HEK293 (cell line): ENCODE measurements at regions not wholly inside any gene's neighbourhood (a gene's known extent, or its start where the extent isn't known, plus 50 kb on each side); places are given as distances from the start of the nearest gene placed in this dataset.

Experiments
- CTCF ChIA-PET: fragments of 350-600 bp; formaldehyde crosslinking; extraction: SDS; loops from one replicate; lab custom pipeline; 2021; ENCODE audit warnings: antibody characterized with exemption; lab: Yijun Ruan, JAX
- POLR2A ChIA-PET: fragments of 300-600 bp; formaldehyde crosslinking; extraction: SDS; loops from one replicate; lab custom pipeline; 2020; ENCODE audit warnings: antibody characterized with exemption, inconsistent platforms; lab: Yijun Ruan, JAX
- H3K27ac ChIP-seq: fragments of 200-500 bp; sonication (Bioruptor generic); 2 replicates; pipeline ENCODE4 v1.5.1; 2014; ENCODE audit warnings: low read depth, low read length, control low read depth, inconsistent platforms; ENCODE audit errors: extremely low read depth
- H3K36me3 ChIP-seq, 2 experiments: fragments of 200-500 bp in 1 of 2; sonication (Bioruptor generic) in 1 of 2; 1 replicate in 1 of 2; 2 replicates in 1 of 2; pipeline ENCODE4 v1.5.1; 2014 to 2017; ENCODE audit warnings: inconsistent platforms in 2 of 2, low read length in 2 of 2; ENCODE audit not compliant: control insufficient read depth in 2 of 2, insufficient read depth in 1 of 2
- H3K4me1 ChIP-seq: fragments of 200-500 bp; sonication (Bioruptor generic); 2 replicates; pipeline ENCODE4 v1.5.1; 2014; ENCODE audit warnings: mild to moderate bottlenecking, low read length, inconsistent platforms; ENCODE audit not compliant: control insufficient read depth, insufficient read depth
- H3K4me3 ChIP-seq: 2 replicates; pipeline ENCODE4 v1.5.1; 2011; ENCODE audit warnings: low read depth, mild to moderate bottlenecking, control low read depth, low read length, moderate library complexity
- H3K9me3 ChIP-seq: fragments of 200-500 bp; sonication (Bioruptor generic); 2 replicates; pipeline ENCODE4 v1.5.1; 2014; ENCODE audit warnings: low read depth, low read length, inconsistent platforms; ENCODE audit not compliant: control insufficient read depth, insufficient read depth
- GLIS2 ChIP-seq: fragments of 450-650 bp; formaldehyde crosslinking; IDR thresholded peaks from 2 replicates; pipeline ENCODE4 v1.5.1; 2016; ENCODE audit warnings: missing biosample characterization, missing genetic modification characterization
- KLF7 ChIP-seq: fragments of 450-650 bp; formaldehyde crosslinking; IDR thresholded peaks from 2 replicates; pipeline ENCODE4 v1.5.1; 2016; ENCODE audit warnings: missing biosample characterization, missing genetic modification characterization, borderline replicate concordance
- MEIS1 ChIP-seq: sonication (generic); formaldehyde crosslinking; IDR thresholded peaks from 2 replicates; pipeline ENCODE4 v1.8.1; 2022; ENCODE audit warnings: missing genetic modification reagents, mild to moderate bottlenecking, borderline replicate concordance
- MYNN ChIP-seq: fragments of 450-650 bp; formaldehyde crosslinking; IDR thresholded peaks from 2 replicates; pipeline ENCODE4 v1.5.1; 2016; ENCODE audit warnings: missing biosample characterization, missing genetic modification characterization, borderline replicate concordance
- ZBTB1 ChIP-seq: fragments of 450-650 bp; formaldehyde crosslinking; IDR thresholded peaks from 2 replicates; pipeline ENCODE4 v1.5.1; 2016; ENCODE audit warnings: missing biosample characterization, missing genetic modification characterization
- ZFP41 ChIP-seq: fragments of 450-650 bp; formaldehyde crosslinking; IDR thresholded peaks from 2 replicates; pipeline ENCODE4 v1.5.1; 2016; ENCODE audit warnings: missing biosample characterization, missing genetic modification characterization, borderline replicate concordance
- ZIC2 ChIP-seq: fragments of 450-650 bp; formaldehyde crosslinking; IDR thresholded peaks from 2 replicates; pipeline ENCODE4 v1.5.1; 2016; ENCODE audit warnings: missing biosample characterization, missing genetic modification characterization
- ZNF214 ChIP-seq: fragments of 450-650 bp; formaldehyde crosslinking; IDR thresholded peaks from 2 replicates; pipeline ENCODE4 v1.5.1; 2017; ENCODE audit warnings: missing biosample characterization, mild to moderate bottlenecking, missing genetic modification characterization, borderline replicate concordance
- ZNF266 ChIP-seq: fragments of 450-650 bp; formaldehyde crosslinking; IDR thresholded peaks from 2 replicates; pipeline ENCODE4 v1.5.1; 2016; ENCODE audit warnings: missing biosample characterization, missing genetic modification characterization, low read depth
- ZNF302 ChIP-seq: fragments of 450-650 bp; formaldehyde crosslinking; IDR thresholded peaks from 2 replicates; pipeline ENCODE4 v1.5.1; 2016; ENCODE audit warnings: missing biosample characterization, missing genetic modification characterization, low read depth
- ZNF571 ChIP-seq: fragments of 450-650 bp; formaldehyde crosslinking; IDR thresholded peaks from 2 replicates; pipeline ENCODE4 v1.5.0; 2017; ENCODE audit warnings: missing biosample characterization, missing genetic modification characterization
- ZNF660 ChIP-seq: fragments of 450-650 bp; IDR thresholded peaks from 2 replicates; pipeline ENCODE4 v1.5.1; 2018; ENCODE audit warnings: missing biosample characterization, mild to moderate bottlenecking, missing genetic modification characterization
- ZNF747 ChIP-seq: fragments of 450-650 bp; formaldehyde crosslinking; IDR thresholded peaks from 2 replicates; pipeline ENCODE4 v1.5.1; 2016; ENCODE audit warnings: missing biosample characterization, missing genetic modification characterization
- ZNF768 ChIP-seq: fragments of 450-650 bp; formaldehyde crosslinking; IDR thresholded peaks from 2 replicates; pipeline ENCODE4 v1.5.1; 2018; ENCODE audit warnings: missing biosample characterization, mild to moderate bottlenecking, missing genetic modification characterization
- ZNF792 ChIP-seq: fragments of 450-650 bp; formaldehyde crosslinking; IDR thresholded peaks from 2 replicates; pipeline ENCODE4 v1.5.1; 2016; ENCODE audit warnings: missing biosample characterization, missing genetic modification characterization
- ZSCAN30 ChIP-seq: fragments of 450-650 bp; IDR thresholded peaks from 2 replicates; pipeline ENCODE4 v1.5.1; 2018; ENCODE audit warnings: missing biosample characterization, mild to moderate bottlenecking, missing genetic modification characterization, moderate library complexity
- TF ChIP-seq, protein P1 (sequence below): fragments of 450-650 bp; formaldehyde crosslinking; IDR thresholded peaks from 2 replicates; pipeline ENCODE4 v1.5.1; 2016; ENCODE audit warnings: missing biosample characterization, missing genetic modification characterization

GRCh38 chr2:88925770-88926462 lies 234.4 kb downstream of the RPIA start:
- CTCF ChIA-PET: no interaction called here
- Histone ChIP-seq H3K4me1 (no peaks in the 10 kb centered on the region), H3K9me3 (no peaks in the 10 kb centered on the region), H3K27ac (no peak overlapping the region), H3K4me3 (no peak overlapping the region), H3K36me3 (no peaks in the 10 kb centered on the region)
- no peak for TF ChIP-seq ZIC2 (tag by site-specific recombination)
- no peak for TF ChIP-seq MYNN (tag by site-specific recombination)
- no peak for TF ChIP-seq ZNF571
- POLR2A ChIA-PET: no interaction called here

DNA sequence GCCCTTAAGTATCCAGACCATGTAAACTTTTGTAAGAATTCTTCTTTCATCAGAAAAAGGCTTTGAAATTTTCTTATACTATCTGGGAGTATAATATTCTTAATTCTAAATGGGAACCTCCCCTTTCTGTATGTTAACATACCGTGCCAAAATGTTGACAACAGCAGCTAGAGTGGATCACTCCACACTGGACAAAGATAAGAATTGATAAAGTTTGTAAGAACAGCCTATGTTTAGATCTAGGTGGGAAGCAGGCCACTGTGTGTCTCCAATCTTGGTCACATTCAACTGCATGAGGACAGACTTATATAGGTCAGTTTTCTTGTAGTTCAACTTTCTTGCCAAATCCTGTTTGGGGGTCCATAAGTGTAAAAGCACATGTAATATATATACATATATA lies 235.7 kb downstream of the RPIA start:
- Histone ChIP-seq H3K4me3 (no peak overlapping the region), H3K9me3 (no peaks in the 10 kb centered on the region), H3K27ac (no peak overlapping the region), H3K4me1 (no peaks in the 10 kb centered on the region), H3K36me3 (no peaks in the 10 kb centered on the region)
- CTCF ChIA-PET: interaction anchor here (1.7 kb wide), 1 partner anchor 47 kb away, joined by 4 read pairs; no protein-coding TSS in a partner anchor
- no peak for TF ChIP-seq ZSCAN30
- no peak for TF ChIP-seq ZNF768 (tag by site-specific recombination)
- TF ChIP-seq ZFP41 (tag by site-specific recombination): no peak
- TF ChIP-seq, protein P1, sequence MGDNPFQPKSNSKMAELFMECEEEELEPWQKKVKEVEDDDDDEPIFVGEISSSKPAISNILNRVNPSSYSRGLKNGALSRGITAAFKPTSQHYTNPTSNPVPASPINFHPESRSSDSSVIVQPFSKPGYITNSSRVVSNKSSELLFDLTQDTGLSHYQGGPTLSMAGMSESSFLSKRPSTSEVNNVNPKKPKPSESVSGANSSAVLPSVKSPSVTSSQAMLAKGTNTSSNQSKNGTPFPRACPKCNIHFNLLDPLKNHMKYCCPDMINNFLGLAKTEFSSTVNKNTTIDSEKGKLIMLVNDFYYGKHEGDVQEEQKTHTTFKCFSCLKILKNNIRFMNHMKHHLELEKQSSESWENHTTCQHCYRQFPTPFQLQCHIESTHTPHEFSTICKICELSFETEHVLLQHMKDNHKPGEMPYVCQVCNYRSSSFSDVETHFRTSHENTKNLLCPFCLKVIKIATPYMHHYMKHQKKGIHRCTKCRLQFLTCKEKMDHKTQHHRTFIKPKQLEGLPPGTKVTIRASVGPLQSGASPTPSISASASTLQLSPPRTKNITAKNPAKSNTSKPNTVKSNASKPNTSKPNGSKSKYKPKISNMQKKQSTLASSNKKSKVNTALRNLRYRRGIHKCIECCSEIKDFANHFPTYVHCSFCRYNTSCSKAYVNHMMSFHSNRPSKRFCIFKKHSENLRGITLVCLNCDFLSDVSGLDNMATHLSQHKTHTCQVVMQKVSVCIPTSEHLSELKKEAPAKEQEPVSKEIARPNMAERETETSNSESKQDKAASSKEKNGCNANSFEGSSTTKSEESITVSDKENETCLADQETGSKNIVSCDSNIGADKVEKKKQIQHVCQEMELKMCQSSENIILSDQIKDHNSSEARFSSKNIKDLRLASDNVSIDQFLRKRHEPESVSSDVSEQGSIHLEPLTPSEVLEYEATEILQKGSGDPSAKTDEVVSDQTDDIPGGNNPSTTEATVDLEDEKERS (tag by site-specific recombination): no peak
- TF ChIP-seq GLIS2 (tag by site-specific recombination): no peak
- no peak for TF ChIP-seq ZNF660 (tag by site-specific recombination)
- no peak for TF ChIP-seq ZNF266 (tag by site-specific recombination)
- TF ChIP-seq KLF7 (tag by site-specific recombination): no peak
- POLR2A ChIA-PET: no interaction called here

- H3K27ac ChIP-seq: no peak overlapping the region
- CTCF ChIA-PET: interaction anchor here (0.9 to 1.2 kb wide), 3 partner anchors 10 to 27 kb away, joined by 4 read pairs; no protein-coding TSS in a partner anchor
- no peaks in the 10 kb centered on the region for H3K4me1 ChIP-seq
- POLR2A ChIA-PET: no interaction called here
- no peak overlapping the region for H3K4me3 ChIP-seq
- no peak for TF ChIP-seq MEIS1 (CRISPR knock-in tag)
- TF ChIP-seq ZBTB1 (tag by site-specific recombination): no peak
- no peak for TF ChIP-seq ZNF792 (tag by site-specific recombination)
- TF ChIP-seq ZNF214 (tag by site-specific recombination): no peak
- TF ChIP-seq ZNF747 (tag by site-specific recombination): no peak
- no peak for TF ChIP-seq ZNF302 (tag by site-specific recombination)
- TF ChIP-seq, all 188 proteins: peak for 0
- no peaks in the 10 kb centered on the region for H3K36me3 ChIP-seq
- no peaks in the 10 kb centered on the region for H3K9me3 ChIP-seq
Observed at GRCh38 chr2:88930659-88931058, 239.2 kb downstream of the RPIA start.
